ENCODE measurements at regions not wholly inside any gene's neighbourhood (a gene's known extent, or its start where the extent isn't known, plus 50 kb on each side); places are given as distances from the start of the nearest gene placed in this dataset.

DNA sequence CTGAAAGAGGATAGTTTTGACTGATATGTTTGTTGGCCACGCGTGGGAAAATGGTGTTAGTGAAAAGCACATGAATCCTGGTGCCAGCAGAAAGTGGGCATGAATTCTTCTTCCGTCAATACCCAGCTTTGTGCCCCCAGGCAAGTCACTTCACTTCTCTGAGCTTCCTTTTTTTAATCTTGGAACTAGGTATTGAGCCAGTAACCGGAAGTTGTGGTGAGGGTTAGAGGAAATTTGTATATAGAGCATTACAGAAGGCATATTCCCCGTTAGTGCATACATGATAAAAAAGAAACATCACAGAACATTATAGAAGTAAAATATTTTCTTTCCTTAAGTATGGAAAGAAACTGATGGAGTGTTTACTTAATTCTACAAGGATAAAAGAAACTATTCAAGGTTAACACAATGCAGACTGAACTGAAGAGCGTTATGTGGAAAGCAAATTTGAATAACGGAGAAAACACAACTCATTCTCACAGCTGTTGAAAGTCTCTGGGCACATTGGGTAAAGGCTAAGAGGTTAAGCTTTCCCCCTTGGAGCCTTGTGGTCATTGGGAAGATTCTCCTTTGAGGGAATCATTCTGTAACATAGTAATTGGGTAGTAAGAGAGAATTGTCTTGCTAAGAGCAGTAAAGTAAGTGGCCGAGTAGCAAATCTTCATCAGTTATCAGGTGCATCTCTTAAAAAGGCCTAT, 223.1 kb downstream of the BCAS1 start:
- no peaks in the 10 kb centered on the region for H3K4me1 ChIP-seq (ENCODE audit: insufficient read depth)
- 63 to 77% (median 75%) methylated on average over 8 of the region's 8 CpGs for WGBS, 3 donors
- TF ChIP-seq, protein P1, sequence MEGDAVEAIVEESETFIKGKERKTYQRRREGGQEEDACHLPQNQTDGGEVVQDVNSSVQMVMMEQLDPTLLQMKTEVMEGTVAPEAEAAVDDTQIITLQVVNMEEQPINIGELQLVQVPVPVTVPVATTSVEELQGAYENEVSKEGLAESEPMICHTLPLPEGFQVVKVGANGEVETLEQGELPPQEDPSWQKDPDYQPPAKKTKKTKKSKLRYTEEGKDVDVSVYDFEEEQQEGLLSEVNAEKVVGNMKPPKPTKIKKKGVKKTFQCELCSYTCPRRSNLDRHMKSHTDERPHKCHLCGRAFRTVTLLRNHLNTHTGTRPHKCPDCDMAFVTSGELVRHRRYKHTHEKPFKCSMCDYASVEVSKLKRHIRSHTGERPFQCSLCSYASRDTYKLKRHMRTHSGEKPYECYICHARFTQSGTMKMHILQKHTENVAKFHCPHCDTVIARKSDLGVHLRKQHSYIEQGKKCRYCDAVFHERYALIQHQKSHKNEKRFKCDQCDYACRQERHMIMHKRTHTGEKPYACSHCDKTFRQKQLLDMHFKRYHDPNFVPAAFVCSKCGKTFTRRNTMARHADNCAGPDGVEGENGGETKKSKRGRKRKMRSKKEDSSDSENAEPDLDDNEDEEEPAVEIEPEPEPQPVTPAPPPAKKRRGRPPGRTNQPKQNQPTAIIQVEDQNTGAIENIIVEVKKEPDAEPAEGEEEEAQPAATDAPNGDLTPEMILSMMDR (IDR thresholded peaks at IDR 0.05): no peak
- no peak for TF ChIP-seq EP300 (IDR thresholded peaks at IDR 0.05)
- TF ChIP-seq POLR2A (IDR thresholded peaks at IDR 0.05): no peak
- no peak overlapping the region for H3K27ac ChIP-seq
- intact Hi-C loops (cut with DNase I): no loop called here
- no peaks in the 10 kb centered on the region for H3K27me3 ChIP-seq
- no peaks in the 10 kb centered on the region for H3K36me3 ChIP-seq
- no peak overlapping the region for H3K4me3 ChIP-seq
- DNase-seq: no peak
- no peaks in the 10 kb centered on the region for H3K9me3 ChIP-seq

DNA sequence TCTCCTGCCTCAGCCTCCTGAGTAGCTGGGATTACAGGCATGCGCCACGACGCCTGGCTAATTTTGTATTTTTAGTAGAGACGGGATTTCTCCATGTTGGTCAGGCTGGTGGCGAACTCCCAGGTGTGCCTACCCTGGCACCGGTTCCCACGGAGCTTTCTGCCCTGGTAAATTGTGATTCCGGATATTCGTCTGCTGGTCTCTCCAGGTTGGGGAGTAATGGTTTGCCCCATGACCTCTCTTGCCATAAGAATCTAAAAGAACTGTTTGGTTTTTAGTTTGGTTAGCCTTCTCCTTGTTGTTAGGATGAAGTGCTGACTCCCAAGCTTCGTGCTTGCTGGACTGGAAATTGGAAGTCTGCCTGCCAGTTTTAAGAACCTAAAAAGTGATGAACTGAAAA, 223.8 kb downstream of the BCAS1 start:
- Histone ChIP-seq H3K4me1 (ENCODE audit: insufficient read depth) (no peaks in the 10 kb centered on the region), H3K27me3 (no peaks in the 10 kb centered on the region), H3K4me3 (no peak overlapping the region), H3K36me3 (no peaks in the 10 kb centered on the region), H3K27ac (no peak overlapping the region), H3K9me3 (no peaks in the 10 kb centered on the region)
- intact Hi-C loops (cut with DNase I): no loop called here
- no peak for DNase-seq
- TF ChIP-seq, protein P1 (IDR thresholded peaks at IDR 0.05): no peak
- TF ChIP-seq EP300 (IDR thresholded peaks at IDR 0.05) (no peak), POLR2A (IDR thresholded peaks at IDR 0.05) (no peak)
- WGBS, 3 donors: 86 to 96% (median 93%) methylated on average over 10 of the region's 10 CpGs

DNA sequence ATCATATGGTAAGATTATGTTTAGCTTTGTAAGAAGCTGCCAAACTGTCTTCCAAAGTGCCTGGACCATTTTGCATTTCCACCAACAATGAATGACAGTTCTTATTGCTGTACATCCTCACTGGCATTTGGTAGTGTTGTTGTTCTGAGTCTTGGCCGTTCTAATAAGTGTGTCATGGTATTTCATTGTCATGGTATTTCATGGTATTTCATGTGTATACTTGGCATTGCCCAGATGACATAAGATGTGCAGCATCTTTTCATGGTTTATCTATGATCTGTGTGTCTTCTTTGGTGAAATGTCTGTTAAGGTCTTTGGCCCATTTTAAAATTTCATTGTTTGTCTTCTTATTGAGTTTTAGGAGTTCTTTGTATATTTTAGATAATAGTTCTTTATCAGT, 224.4 kb downstream of the BCAS1 start:
- Histone ChIP-seq H3K27ac (no peak overlapping the region), H3K4me1 (ENCODE audit: insufficient read depth) (no peaks in the 10 kb centered on the region), H3K27me3 (no peaks in the 10 kb centered on the region), H3K4me3 (no peak overlapping the region), H3K9me3 (no peaks in the 10 kb centered on the region), H3K36me3 (no peaks in the 10 kb centered on the region)
- intact Hi-C loops (cut with DNase I): no loop called here
- WGBS, 3 donors: 77 to 92% (median 79%) methylated on average over 1 of the region's 1 CpG
- TF ChIP-seq EP300 (IDR thresholded peaks at IDR 0.05): no peak
- TF ChIP-seq, protein P1 (IDR thresholded peaks at IDR 0.05): no peak
- TF ChIP-seq POLR2A (IDR thresholded peaks at IDR 0.05): no peak
- no peak for DNase-seq

DNA sequence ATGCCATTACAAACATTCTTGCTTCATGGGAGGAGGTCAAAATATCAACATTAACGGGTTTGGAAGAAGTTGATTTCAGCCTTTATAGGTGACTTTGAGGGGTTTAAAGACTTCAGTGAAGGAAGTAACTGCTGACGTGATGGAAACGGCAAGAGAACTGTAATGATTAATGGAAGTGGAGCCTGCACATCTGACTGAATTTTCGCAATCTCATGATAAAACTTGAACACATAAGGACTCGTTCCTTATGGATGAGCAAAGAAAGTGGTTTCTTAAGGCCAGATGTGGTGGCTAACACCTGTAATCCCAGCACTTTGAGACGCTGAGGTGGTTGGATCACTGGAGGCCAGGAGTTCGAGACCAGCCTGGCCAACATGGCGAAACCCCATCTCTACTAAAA, 226.1 kb downstream of the BCAS1 start:
- Histone ChIP-seq H3K4me1 (ENCODE audit: insufficient read depth) (no peaks in the 10 kb centered on the region), H3K4me3 (no peak overlapping the region), H3K27me3 (no peaks in the 10 kb centered on the region), H3K27ac (no peak overlapping the region), H3K36me3 (no peaks in the 10 kb centered on the region), H3K9me3 (no peaks in the 10 kb centered on the region)
- DNase-seq: no peak
- intact Hi-C loops (cut with DNase I): no loop called here
- WGBS, 3 donors: 87 to 92% (median 90%) methylated on average over 8 of the region's 8 CpGs
- TF ChIP-seq POLR2A (IDR thresholded peaks at IDR 0.05) (no peak), EP300 (IDR thresholded peaks at IDR 0.05) (no peak)
- TF ChIP-seq, protein P1 (IDR thresholded peaks at IDR 0.05): no peak
